ENCODE measurements at regions not wholly inside any gene's neighbourhood (a gene's known extent, or its start where the extent isn't known, plus 50 kb on each side); places are given as distances from the start of the nearest gene placed in this dataset.

DNA sequence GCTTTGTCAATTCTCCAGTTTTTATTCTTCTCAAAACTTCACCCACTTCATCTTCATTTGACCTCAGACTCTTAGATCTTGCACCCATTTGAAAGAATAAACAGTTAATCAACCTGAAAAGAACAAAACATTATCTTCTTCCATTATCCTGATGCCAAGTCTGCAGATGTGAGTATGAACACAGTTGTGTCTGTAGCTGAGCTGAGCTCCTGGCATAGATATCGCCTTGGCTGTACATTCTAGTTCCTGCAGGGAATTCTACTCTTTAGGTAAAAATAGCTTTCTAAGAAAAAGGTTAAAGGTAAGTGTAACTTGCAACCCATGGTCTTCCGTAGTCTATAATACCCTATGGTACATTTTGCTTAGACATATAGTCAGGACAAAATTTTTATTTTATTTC lies 169.7 kb downstream of the KCNA5 start:
- Histone ChIP-seq H3K4me1 (no peaks in the 10 kb centered on the region), H3K9me3 (no peaks in the 10 kb centered on the region)

GRCh38 chr12:5213990-5214389 lies 170.3 kb downstream of the KCNA5 start:
- TF ChIP-seq CTCF (IDR thresholded peaks at IDR 0.05), result no peak
- Histone ChIP-seq H3K9me3 (no peaks in the 10 kb centered on the region), H3K27me3 (no peaks in the 10 kb centered on the region), H3K36me3 (no peaks in the 10 kb centered on the region), H3K27ac (no peak overlapping the region), H3K4me3 (no peak overlapping the region), H3K4me1 (no peaks in the 10 kb centered on the region)
- no peak for DNase-seq (ENCODE audit: low spot score)

More for the DNA sequence above, 169.7 kb downstream of the KCNA5 start:
- Histone ChIP-seq H3K27me3 (no peaks in the 10 kb centered on the region), H3K36me3 (no peaks in the 10 kb centered on the region), H3K4me3 (no peak overlapping the region), H3K27ac (no peak overlapping the region)
- TF ChIP-seq CTCF (IDR thresholded peaks at IDR 0.05), result no peak
- DNase-seq (ENCODE audit: low spot score), result no peak

DNA sequence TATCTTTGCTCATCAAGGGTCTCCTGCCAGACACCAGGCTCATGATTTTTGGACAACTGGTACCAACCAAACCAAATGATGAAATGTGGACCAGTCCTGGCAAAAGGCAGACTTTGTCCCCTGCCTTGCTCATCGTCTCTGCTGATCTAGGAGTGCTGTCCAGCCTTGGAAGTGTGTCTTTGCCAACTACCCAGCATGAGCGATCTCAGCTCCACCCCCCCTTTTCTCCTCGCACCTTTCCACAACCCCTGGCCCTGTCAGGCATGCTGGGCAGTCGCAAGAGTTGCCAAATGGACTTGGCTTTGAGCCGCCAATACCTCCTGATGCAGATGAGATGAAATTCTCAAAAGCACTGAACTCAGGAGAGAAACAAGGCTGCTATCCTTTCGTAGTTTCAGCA lies 174.3 kb downstream of the KCNA5 start:
- no peak for TF ChIP-seq CTCF (IDR thresholded peaks at IDR 0.05)
- Histone ChIP-seq H3K9me3 (no peaks in the 10 kb centered on the region), H3K4me1 (no peaks in the 10 kb centered on the region), H3K27ac (no peak overlapping the region), H3K36me3 (no peaks in the 10 kb centered on the region), H3K4me3 (no peak overlapping the region), H3K27me3 (no peaks in the 10 kb centered on the region)
- no peak for DNase-seq (ENCODE audit: low spot score)

GRCh38 chr12:5220099-5220498 lies 176.4 kb downstream of the KCNA5 start:
- H3K4me1 ChIP-seq, result no peaks in the 10 kb centered on the region
- H3K36me3 ChIP-seq, result no peaks in the 10 kb centered on the region
- no peak overlapping the region for H3K4me3 ChIP-seq
- DNase-seq (ENCODE audit: low spot score), result no peak
- no peaks in the 10 kb centered on the region for H3K9me3 ChIP-seq
- H3K27me3 ChIP-seq, result no peaks in the 10 kb centered on the region
- no peak for TF ChIP-seq CTCF (IDR thresholded peaks at IDR 0.05)
- no peak overlapping the region for H3K27ac ChIP-seq

DNA sequence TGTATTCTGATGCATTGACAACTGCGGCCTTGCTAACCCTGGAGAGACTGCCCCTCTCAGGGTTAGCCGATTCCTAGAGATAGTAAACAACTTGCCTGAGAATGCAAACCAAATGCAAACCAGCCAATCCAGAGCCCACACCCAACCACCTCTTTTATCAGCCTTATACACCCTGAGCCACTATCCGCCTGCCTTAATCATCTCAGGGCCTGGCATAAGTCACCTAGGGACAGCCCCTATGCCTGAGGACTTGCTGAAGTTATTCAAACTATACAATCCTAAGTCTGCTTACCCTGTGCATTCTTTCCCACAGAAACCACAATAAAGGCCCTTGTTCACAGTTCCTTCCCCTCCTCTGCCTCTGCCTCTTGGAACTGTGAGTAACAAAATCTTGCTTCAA lies 177.2 kb downstream of the KCNA5 start:
- no peak for TF ChIP-seq CTCF (IDR thresholded peaks at IDR 0.05)
- H3K36me3 ChIP-seq, result no peaks in the 10 kb centered on the region
- no peak overlapping the region for H3K4me3 ChIP-seq
- no peaks in the 10 kb centered on the region for H3K27me3 ChIP-seq
- no peaks in the 10 kb centered on the region for H3K4me1 ChIP-seq
- DNase-seq (ENCODE audit: low spot score), result no peak
- H3K27ac ChIP-seq, result no peak overlapping the region
- no peaks in the 10 kb centered on the region for H3K9me3 ChIP-seq

- H3K9me3 ChIP-seq, result no peaks in the 10 kb centered on the region
- no peak for DNase-seq (ENCODE audit: low spot score)
- no peak overlapping the region for H3K4me3 ChIP-seq
- H3K4me1 ChIP-seq, result no peaks in the 10 kb centered on the region
- no peak for TF ChIP-seq CTCF (IDR thresholded peaks at IDR 0.05)
- H3K27me3 ChIP-seq, result no peaks in the 10 kb centered on the region
- no peak overlapping the region for H3K27ac ChIP-seq
- no peaks in the 10 kb centered on the region for H3K36me3 ChIP-seq
Observed at GRCh38 chr12:5222011-5222461, 178.4 kb downstream of the KCNA5 start.
